GM11168 (cell line): ENCODE measurements at regions not wholly inside any gene's neighbourhood (a gene's known extent, or its start where the extent isn't known, plus 50 kb on each side); places are given as distances from the start of the nearest gene placed in this dataset.

Experiments
- in situ Hi-C: fragments of 300-500 bp; cut with MboI; formaldehyde crosslinking; loops from one replicate; pipeline ENCODE4 v1.12.0; 2022; ENCODE audit warnings: low sequenced_read_pairs; ENCODE audit not compliant: unreplicated experiment

DNA sequence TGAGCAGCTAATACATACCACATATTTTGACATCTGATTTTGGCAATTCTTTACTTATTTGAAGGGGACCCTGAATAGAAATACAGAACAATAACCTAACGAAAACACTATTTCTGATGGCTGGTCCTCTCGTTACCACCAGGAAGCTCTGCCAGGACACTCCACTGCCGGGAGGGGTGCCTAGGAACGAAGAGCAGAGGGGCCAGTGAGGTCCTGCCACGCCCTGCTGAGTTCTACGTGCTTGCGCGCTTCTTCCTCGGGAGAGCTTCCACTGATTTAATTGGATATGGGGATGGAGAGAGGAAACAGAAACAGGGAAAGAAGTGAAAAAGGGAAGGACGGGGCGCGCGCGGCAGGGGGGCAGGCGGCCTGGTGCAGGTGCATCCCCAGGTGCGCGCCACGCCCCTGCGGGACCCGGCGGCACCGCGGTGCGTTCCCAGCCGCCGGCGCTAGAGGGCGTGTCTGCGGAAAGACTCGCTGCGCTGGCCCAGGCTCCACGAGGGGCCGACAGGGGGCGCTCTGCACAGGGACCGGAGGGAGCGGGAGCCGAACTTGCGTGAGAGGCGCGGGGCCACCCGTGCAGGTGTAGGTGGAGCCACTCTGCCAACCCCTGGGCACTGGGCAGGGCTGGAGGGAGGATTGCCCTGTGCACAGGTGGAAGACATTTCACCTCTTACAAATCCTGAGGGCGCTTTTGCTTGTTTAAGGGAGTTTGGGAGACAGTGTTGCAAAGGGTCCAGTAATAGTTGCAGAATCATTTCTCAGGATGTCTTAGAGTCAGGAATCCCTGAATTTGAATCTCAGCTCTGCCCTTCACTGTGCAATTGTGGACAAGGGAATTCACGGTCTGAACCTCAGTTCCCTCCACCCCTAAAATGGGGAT is 986.3 kb upstream of the TMEM132C start:
- in situ Hi-C loops, result loop anchor here (25.0 kb wide), 1 partner anchor 168 kb away; no protein-coding TSS in a partner anchor

DNA sequence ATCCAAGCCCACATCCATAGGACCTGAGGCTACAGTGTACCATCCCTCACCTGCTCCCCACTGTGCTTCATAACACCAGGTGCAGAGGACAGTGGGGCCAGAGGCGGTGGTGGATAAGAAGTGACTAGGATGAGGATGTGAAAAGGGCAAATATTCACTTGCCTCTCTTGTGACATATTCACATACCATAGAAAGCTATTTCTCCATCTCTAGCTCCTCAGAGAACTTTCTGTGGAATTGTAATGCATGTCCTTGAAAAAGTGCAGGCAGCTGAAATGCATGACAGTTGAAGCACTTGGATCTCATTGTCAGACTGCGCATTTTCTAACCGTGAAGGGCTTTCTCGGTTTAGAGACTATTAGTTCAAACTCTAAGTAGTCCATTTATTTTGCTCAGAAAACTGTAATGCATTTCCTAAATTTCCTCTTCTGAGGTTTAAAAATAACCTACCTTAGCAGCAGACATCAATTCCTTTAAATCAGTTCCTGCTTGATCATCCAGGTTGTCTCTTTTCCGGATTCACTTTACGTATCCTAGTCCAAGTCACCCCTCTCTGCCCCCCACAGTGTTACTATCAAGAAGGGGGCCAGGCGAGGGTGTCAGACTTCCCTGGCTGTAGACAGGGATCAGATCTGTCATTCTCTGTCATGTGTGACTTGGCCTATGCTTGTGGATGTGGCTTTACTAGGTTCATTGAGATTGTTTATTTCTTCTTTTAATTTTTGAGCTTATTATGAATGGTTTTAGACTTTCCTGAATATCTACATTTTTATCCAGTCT is 984.0 kb upstream of the TMEM132C start:
- in situ Hi-C loops, result loop anchor here (25.0 kb wide), 1 partner anchor 171 kb away; no protein-coding TSS in a partner anchor

DNA sequence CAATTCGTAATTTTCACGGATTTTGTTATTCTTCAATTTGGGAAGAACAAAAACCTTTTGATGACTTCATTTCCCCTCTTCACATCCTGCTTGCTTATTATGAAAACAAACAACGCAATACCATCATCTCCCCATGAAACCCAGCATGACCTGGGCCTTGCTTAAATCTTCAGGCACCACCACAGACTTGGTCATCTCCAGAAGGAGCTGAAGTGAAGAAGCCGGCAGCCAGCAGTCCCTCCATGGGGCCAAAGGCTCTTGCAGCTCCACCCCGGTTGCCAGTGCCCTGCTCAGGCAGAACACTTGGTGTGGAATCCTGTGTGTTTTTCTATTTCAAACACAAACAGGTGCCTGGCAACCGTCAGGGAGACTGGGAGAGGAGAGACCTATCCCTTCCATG is 982.9 kb upstream of the TMEM132C start:
- in situ Hi-C loops, result loop anchor here (25.0 kb wide), 1 partner anchor 172 kb away; no protein-coding TSS in a partner anchor

DNA sequence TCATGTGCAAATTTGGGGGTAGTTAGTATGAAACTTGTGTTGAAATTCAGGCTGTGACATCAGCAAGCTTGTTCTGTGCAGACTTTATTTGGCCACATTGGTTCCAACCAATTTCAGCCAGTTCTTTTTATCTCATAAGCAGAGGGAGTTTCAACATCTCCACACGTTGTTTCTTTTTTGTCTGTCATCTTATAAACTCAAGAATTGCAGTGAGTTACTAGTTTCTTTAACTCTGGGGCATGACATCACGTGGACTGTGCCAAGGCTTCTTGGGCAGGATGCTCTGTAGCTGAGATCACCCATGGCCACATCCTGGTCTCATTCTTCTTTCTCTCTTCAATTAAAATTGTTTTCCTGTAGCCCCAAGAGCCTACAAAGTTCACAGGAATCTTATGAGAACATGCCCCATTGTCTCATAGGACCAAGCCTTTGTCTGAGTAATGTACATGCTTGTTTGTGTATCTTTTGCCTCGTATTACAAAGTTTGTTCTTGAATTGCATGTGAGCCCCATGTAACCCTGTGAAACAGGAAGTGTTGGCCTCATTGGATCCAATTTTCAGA is 982.0 kb upstream of the TMEM132C start:
- in situ Hi-C loops, result loop anchor here (25.0 kb wide), 1 partner anchor 173 kb away; no protein-coding TSS in a partner anchor

DNA sequence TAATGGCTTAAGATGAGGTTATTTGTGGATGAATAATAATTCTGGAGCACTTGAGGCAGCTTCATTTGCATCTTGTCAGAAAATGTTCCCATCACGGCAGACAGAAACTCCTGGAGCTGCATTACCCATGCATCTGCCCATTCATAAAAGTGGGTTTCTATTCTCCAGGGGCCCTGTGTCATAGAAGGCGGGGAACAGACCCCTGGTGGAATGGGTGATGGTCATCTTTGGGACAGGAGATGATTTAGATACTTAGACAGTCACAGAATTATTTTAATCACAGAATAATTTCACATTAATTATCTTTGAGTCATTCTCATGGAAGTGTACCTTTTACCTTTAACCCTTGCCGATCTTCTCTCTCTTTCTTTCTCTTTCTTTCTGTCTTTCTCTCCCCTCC is 980.7 kb upstream of the TMEM132C start:
- in situ Hi-C loops, result loop anchor here (25.0 kb wide), 1 partner anchor 174 kb away; no protein-coding TSS in a partner anchor

DNA sequence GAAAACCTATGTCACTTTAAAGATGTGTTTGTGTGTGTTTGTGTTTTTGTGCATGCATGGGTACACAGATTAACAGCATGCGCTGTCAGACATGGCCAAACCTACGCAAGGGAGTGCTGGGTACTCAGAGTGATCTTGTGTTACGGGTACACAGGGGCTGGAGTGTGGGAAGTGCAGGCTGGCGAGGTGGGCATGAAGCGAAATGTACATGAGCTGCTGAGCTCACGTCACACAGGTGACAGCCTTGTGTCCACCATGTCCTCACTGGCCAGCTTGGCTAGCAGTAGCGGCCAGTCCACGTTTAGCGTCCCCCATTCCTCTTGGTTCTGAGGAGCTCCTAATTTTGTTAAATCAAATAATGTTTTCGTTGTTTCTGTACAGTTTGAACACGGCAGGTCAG is 979.7 kb upstream of the TMEM132C start:
- in situ Hi-C loops, result loop anchor here (25.0 kb wide), 1 partner anchor 175 kb away; no protein-coding TSS in a partner anchor

DNA sequence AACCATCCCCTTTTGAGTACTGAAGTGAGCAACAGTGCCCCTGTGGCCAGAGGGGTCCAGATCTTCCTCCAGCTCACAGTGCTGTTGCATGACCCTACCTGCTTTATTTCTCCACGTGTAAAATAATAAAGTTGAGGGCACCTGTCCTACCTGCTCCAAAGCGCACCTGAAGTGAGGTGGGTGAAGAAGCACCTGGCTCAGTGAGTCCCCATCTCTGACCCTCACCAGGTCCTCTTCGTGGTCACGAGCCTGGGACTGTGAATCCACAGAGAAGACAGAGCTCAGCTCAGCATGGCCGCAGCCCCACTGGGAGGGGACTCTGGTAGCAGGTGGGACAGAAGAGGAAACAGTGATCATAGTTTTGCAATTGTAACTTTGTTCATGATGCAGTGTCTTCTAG is 976.7 kb upstream of the TMEM132C start:
- in situ Hi-C loops, result loop anchor here (25.0 kb wide), 1 partner anchor 178 kb away; no protein-coding TSS in a partner anchor

DNA sequence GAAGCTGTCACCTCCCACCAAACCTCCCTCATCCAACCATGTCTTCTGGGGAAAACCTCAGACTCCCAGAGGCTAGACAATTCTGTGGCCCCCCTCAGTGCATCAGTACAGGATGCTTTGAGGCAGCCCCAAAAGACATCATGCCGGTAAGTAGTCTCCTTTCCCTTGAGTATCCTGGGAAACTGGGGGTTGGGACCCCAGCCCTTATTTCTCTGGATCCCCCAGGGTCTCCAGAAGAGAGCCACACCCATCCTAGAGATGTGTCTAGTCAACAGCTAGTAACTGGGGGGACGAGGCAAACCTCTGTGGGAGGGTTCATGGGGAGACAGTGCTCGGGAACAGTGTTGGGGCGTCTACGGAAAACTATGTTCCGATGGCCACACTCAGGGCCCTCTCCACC is 974.2 kb upstream of the TMEM132C start:
- in situ Hi-C loops, result loop anchor here (25.0 kb wide), 1 partner anchor 180 kb away; no protein-coding TSS in a partner anchor

DNA sequence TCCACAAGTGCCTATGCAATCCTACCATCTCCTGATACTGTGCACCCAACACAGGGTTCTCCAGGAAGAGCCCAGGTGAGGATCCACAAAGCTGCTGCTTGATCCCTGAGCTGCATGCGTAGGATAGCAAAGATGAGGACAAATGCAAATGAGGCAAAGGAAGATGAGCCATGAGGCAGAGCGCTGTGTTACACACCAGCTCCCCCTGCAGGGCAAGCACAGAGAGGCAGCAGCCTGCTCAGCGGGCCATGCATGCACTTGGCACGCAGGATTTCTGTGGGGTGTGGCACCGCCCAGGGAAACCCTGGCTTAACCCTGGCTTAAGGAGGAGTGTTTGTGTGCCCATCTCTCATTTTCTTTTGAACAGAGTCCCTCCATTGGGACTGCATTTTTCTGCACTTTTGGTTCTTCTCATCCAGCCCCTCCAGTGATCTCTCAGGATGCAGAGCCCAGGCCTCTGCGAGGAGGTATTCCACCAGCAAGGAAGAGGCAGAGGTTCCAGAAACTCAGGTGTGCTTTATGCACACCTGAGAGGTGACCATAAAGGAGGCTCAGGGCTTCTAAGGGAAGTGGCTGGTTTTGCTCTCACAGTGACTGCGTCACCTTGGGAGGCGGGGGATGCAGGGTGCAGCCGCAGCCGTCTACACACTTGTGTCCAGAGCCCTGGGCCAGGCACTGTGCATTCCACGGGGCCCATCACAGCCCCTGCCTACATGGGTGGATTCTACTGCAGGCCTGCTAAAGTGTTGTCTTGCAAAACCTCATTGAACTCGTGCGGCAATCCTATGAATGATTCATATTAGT is 973.3 kb upstream of the TMEM132C start:
- in situ Hi-C loops, result loop anchor here (25.0 kb wide), 1 partner anchor 181 kb away; no protein-coding TSS in a partner anchor

DNA sequence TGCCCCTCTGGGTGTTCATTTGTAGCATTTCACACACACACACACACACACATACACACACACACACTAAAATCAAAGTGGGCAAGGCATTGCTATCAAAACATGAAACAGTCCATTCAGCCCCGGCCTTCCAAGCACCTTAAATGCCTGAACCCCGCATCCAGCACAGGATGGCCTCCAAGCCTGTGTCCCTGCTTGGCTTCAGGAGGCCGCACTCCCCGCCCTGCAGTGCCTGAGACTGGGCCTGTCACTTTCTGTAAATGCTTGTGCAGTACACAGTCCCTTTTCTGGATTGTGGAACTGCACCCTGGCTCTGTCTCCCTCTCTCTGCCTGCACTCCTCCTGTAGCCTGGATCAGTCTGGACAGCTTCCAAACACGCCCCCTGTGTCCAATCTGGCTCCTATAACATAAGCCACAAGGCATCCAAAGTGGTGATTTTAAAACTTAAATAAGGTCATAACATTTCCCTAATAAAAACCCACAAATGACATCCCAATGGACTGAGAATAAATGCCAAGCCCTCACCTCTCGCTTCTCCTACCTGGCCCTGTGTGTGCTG is 972.2 kb upstream of the TMEM132C start:
- in situ Hi-C loops, result loop anchor here (25.0 kb wide), 1 partner anchor 182 kb away; no protein-coding TSS in a partner anchor

DNA sequence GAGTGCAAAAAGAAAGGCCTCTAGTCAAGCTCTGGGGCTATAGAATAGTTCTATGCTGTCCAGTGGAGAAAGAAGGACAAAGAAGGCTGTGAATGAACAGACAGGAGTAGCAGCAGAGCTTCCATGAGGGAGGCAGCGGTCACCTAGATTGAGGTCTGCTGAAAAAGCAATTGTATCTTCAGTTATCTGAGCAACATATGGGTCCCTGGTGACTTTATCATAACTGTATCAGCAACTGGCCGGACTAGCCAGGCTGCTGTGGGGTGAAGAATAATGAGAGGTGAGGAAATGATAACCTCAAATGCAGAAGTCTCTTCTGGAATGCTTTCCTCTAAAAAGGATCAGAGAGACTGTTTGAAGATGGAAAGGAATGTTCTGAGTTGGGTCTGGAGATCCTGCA is 971.3 kb upstream of the TMEM132C start:
- in situ Hi-C loops, result loop anchor here (25.0 kb wide), 1 partner anchor 183 kb away; no protein-coding TSS in a partner anchor

DNA sequence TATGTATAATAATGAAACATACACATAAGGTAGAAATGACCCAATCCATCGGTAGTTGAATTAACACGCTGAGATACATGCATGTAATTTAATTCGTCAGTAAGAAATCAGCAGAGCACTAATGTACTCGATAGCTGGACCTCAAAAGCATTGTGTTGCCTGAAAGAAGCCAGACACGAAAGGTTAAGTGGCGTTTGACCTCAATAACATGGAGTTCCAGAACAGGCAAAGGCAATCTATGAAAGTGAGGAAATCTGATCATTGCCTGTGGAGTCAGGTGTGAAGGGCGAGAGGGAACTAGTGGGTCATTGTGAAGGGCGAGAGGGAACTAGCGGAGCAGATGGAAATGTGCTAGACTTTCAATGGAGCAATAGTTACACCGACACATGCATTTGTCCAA is 970.4 kb upstream of the TMEM132C start:
- in situ Hi-C loops, result loop anchor here (25.0 kb wide), 1 partner anchor 184 kb away; no protein-coding TSS in a partner anchor

DNA sequence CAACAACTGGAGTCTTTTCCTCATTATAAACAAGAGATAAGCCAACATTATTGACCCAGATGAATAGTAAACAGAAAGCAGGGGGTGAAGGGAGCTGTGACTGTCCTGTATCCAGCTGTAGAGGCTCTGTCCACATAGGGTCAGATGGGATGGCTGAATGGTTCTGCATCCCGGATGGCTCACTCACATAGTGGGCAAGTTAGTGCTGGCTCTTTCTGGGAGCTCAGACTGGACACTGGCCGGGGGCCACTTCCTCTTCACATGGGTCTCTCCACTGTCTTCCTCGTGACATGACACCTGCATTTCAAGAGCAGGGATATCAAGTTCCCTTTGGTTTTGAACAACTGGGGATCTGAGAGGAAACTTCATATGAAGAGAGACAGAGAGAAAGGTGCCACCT is 969.6 kb upstream of the TMEM132C start:
- in situ Hi-C loops, result loop anchor here (25.0 kb wide), 1 partner anchor 185 kb away; no protein-coding TSS in a partner anchor

DNA sequence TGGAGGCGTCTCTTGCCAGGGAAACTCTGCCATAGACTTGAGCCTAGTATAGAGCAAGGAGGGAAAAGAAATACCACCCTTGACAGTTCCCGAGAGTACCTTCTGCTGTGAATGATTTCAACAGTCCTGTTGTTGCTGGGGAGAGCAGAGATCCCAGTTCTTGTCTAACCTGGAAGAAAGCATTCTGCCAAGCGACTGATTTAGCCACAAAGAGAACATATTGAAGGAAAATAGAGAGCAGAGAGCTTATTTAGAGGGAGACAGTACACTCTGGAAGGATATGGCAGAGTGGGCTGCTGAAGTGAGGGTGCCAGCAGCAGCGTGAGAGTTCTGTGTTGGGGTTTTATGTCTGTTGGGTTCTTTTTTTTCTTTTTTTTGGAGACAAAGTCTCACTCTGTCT is 966.9 kb upstream of the TMEM132C start:
- in situ Hi-C loops, result no loop called here

DNA sequence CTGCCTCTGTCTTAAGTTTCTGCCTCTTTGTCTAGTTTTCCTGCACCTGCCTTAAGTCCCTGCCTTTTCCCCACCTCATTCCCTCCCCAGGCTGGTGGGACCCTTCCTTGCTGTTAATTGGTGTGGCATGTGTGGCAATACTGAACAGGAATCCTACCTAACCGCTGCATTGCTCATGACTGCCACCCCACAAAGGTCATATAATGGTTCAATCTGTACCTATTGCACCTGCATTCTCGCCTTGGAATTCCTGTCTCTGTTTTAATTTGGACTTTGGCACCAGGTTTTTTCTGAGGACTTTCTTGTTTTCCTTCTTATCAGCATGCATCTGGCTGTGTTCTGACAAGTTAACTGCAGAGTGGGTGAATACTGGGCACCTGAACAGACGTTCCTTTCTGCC is 966.2 kb upstream of the TMEM132C start:
- in situ Hi-C loops, result no loop called here

DNA sequence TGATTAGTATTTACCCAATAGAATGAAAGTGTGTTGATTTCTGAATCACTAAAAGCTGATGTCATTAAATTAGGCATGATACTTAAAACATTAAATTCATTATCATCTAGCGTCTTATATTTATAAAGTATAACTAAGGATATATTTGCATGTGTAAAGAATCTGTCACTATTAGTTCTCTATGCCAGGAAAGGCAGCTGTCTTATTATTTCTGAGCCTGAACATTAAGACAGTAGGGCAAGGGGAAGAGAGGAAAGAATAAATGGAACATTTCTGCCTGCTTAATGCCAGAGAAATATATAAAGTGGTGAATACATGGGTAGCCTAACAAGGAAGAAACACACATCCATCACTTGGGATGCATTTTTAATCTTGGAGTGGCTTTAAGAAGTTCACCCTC is 965.1 kb upstream of the TMEM132C start:
- in situ Hi-C loops, result no loop called here

DNA sequence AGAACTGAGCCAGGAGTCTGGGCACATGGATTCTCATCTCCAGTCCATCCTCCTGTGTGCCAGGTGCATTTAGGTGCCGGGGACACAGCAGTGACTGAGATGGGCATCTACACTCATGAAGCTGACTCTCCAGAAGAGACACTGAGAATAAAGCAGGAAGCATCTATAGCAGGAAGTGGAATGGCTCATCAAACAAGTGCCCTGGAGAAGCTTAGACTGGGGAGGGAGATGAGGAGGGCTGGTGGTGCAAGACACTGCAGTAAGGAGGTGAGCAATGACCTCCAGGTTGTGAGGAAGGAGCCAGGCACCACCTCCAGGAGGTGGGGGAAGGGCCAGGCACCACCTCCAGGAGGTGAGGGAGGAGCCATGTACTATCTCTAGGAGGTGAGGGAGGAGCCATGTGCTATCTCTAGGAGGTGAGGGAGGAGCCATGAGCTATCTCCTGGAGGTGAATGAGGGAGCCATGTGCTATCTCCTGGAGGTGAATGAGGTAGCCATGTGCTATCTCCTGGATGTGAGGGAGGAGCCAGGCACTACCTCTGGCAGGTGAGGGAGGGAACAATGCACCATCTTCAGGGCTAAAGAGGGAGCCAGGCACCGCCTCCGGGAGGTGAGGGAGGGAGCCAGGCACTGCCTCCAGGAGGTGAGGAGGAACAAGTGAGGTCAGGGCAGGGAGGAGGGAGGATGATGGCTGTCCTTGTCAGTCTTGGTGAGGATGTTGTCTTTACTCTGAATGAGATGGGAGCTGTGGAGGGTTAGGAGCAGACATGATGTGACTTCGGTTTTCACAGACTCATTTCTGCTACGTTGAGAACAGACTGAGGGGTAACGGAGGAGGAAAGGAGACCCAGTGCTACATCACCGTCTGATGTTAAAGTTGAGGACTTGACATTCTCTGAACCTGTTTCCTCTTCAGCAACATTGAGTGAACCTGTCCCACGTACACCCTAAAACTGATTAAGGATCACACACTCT is 961.9 kb upstream of the TMEM132C start:
- in situ Hi-C loops, result no loop called here
